ENCODE measurements at regions not wholly inside any gene's neighbourhood (a gene's known extent, or its start where the extent isn't known, plus 50 kb on each side); places are given as distances from the start of the nearest gene placed in this dataset.
"Not testable (repeated sequence)": the region's sequence is repeated elsewhere in the genome, so short reads cannot be mapped to it uniquely, and the experiment has no call there.

DNA sequence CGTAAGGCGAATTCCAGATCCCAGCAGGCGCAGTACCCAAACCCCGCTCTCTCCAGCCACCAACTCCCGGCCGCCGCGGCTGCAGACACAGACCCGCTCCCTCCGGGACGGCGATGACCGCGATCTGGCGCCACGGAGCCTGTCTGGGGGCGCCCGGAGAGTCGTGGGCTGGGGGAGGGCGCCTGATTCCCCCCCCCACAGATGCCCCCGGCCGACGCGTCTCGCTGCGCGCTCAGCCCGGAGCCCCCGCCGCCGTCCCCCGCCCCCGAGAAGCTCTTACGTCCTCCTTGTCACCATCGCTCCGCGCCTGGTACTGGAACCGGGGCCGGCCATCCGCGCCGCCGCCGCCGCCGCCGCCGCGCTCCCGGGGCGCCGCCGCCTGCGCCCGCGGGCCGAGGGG, 173.6 kb downstream of the ATP6V0E2 start:
- DNase-seq: not testable (repeated sequence)

DNA sequence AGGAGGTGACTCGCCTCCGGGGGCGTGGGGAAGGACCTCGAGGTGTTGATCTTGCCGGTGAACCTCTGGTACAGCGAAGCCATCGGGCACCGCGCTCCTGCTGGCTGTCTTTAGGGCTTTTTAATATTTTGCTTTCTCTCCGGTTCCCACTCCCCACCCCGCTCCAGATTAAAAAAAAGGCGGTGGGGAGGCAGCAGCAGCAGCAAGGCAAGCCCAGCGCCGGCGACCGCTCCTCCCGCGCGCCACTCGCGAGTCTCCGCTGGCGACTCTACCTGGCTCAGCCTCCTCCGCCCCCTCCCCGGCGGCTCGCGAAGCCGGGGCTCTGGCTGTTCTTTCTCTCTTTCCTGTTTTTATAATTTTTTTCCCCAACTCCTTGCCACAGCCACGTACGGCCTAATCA, 174.0 kb downstream of the ATP6V0E2 start:
- not testable (repeated sequence) for DNase-seq

DNA sequence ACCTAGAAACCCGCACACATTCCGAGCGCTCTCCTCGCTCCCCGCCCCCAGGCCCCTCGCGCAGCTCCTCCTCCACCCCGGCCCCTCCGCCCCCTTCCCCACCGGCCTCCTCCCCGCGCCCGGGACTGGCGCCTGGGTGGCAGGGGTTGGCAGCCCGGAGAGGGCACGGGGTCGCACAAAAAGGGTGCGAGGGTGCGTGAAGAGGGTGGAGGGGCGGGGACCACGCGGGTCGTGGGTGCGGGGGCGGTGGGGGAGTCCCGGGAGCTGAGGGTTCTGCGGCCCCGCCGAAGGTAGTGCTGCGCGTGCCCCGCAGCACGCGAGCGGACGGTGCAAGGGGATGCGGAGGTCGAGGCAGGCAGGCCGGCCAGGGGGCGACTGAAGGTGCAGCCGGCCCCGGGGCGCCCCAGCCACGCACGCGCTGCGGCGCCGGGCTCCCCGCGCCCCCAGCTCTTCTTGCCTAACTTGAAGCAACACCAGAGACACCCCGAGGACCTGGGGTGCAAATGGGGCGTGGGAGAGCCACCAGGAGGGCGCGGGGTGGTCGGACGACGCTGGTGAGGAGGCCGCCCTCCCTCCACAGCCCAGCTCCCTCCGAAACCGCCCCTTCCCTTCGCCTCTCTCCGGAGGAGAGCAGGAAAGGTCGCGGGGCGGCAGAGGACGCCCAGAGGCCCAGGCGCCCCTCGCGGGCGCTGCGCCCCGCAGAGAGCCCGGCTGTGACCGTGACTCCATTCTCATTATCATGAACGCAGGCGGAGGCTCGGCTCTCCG, 174.7 kb downstream of the ATP6V0E2 start:
- DNase-seq: not testable (repeated sequence)

DNA sequence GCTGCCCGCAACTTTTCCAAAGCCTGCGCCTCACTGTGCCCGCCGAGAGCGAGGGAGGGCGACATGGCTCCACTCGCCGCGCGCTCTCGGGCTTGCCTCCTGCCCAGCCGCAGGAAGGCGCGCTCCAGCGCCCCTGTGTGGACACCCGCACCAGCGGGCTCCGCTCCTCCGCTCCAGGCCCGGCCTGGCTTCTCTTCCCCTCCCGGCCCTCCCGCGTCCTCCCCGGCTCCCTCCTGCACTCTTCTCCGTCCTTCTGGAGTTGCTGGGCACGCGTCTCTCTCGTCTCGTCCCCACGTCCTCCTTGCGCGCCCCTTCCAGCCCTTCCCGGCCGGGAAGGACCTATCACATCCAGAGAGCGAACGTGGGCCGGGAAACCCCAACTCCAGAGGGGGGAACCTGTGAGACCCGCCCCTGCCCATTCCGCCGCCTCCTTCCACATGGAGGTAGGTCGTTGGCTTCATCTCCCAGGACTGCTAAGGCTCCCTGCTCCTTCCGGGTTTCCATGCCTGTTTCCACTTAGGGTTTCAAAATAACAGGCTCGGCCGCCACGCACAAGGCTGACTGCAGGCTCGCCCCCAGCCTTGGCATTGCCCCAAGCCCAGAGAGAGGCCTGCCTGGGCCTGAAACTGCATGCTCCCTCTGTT, 175.4 kb downstream of the ATP6V0E2 start:
- DNase-seq: peak; percentile 20

DNA sequence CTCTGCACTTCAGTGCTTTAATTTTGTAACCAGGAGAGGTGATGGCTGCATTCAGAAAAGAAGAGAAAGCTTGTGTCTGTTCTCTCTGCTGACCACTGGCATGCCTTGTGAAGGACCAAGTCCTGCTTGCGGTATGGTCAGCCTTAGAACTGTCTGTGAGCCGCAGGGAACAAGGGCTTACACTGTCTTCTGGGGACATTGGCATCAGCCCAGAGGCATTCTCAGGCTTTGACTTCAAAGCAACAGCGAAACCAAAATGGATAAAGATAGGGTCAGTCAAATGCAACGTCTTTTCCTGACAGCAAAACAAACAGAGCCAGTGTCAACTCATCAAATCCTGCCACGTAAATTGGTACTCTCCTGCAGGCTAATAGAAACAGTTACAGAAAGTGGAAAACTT, 179.6 kb downstream of the ATP6V0E2 start:
- DNase-seq: not testable (repeated sequence)

DNA sequence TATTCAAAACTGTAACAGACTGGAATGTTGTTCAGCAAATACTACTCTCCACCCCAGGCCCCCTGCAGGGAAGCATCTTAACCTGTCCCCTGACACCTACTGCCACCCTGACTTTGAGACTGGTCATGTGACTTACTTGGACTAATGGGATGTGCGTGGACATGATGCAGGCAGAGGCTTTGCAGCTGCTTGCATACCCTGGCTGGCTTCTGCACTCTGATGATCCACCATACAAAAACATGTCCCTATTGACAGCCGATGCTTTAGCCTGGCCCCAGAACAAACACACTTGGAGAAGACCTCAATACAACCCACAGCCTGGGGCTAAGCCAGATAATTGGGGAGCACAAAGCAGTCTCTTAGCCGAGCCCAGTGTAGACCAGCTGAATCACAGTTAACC, 180.5 kb downstream of the ATP6V0E2 start:
- DNase-seq: not testable (repeated sequence)

GRCh38 chr7:150060259-150061221, 186.8 kb downstream of the ATP6V0E2 start:
- DNase-seq: not testable (repeated sequence)

DNA sequence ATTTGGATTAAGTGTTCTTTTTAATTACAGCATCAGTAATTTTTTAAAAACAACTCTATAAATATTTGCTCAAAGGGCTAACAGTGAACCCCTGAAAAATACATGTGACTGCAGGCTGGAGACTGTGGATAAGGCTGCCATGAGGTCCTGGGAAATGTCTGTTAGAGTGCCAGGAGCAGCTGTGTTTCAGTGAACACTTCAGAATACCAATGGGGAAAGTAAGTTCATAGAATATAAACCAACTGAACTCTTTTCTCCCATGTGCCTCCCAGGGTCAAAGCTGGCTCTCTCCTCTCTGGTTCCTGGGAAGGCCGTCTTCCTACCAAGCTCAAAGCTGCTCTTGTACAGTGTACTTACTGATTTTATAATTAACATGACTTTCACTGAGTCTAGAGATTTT, 189.4 kb downstream of the ATP6V0E2 start:
- not testable (repeated sequence) for DNase-seq

DNA sequence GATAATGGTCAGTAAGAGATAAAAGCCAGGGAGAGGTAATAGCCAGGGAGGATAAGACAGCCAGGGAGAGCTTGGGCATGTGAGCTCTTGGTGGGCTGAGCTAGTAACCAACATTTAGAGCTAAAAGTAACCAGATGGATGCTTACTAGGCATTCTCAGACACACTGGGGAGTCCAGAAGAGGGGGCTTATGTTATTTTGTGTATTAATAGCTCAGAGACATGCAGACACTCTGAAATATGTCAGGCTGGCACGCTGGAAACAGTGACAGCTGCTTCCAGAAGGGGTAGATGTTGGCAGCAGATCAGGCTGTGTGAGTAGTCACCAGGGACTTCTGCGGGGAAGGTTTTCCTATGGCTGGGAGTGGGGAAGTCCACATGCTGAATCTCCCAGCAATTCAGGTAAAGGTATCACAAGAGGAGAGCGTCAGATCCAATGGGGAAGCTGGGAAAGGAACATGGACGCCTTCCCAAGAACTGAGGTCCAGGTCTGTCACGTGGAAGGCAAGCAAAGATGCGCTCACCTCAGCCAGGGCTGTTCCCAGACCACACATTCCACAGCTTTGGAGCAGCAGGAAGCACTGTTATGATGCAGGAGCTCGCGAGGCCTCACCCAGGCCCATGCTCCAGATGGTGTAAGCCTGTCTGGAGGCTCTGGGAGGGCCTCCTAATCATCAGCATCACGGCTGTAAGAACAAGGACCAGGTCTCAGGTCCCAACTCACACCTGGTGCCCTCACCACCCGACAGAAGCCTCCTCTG, 196.0 kb downstream of the ATP6V0E2 start:
- DNase-seq: not testable (repeated sequence)

GRCh38 chr7:150077543-150077942, 203.8 kb downstream of the ATP6V0E2 start:
- DNase-seq: not testable (repeated sequence)

GRCh38 chr7:150081865-150082264, 208.1 kb downstream of the ATP6V0E2 start:
- DNase-seq: not testable (repeated sequence)

DNA sequence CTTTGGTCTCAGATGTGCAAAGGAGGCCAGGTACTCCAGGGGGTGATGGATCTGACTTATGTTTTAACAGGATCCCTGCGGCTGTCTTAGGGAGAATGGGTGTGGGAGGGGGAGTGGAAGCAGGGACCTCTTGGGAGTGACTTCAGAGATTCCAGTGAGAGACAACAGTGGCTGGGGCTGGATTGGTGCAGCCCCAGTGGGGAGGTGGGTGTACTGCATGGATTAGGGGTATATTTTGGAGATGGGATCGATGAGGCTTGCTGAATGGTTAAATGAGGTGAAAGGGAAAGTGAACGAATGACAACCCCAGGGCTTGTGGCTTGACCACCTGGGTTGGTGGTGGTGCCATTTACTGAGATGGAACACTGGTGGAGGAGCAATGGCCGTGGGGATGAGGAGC, 211.0 kb downstream of the ATP6V0E2 start:
- not testable (repeated sequence) for DNase-seq

DNA sequence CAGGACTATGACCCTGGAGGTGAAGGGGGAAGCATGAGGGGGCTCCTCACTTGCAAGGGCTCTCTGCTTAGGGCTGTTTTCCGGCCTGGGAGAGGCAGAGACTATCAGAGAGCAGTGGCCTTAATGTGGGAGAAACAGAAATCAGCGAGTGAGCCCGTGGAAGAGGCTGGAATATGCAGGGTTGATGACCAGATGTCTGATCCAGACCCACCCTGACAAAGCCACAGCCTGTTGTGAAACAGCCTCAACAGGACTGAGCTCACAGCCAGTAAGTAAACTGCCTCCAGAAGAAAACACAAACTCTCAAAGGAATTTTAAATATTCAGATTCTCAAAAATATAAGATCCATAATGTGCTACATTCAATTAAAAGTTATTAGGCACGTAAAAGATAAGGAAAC, 213.7 kb downstream of the ATP6V0E2 start:
- DNase-seq: not testable (repeated sequence)

GRCh38 chr7:150089139-150089538, 215.4 kb downstream of the ATP6V0E2 start:
- DNase-seq: not testable (repeated sequence)

GRCh38 chr7:150090776-150091175, 217.0 kb downstream of the ATP6V0E2 start:
- not testable (repeated sequence) for DNase-seq

GRCh38 chr7:150093897-150094296, 220.1 kb downstream of the ATP6V0E2 start:
- not testable (repeated sequence) for DNase-seq

GRCh38 chr7:150096213-150096994, 222.6 kb downstream of the ATP6V0E2 start:
- not testable (repeated sequence) for DNase-seq

- not testable (repeated sequence) for DNase-seq
Observed at GRCh38 chr7:150098592-150098991, 224.6 kb upstream of the LRRC61 start.

GRCh38 chr7:150101282-150101681, 221.9 kb upstream of the LRRC61 start:
- DNase-seq: not testable (repeated sequence)

- not testable (repeated sequence) for DNase-seq
Observed at GRCh38 chr7:150107283-150107682, 215.9 kb upstream of the LRRC61 start.

DNA sequence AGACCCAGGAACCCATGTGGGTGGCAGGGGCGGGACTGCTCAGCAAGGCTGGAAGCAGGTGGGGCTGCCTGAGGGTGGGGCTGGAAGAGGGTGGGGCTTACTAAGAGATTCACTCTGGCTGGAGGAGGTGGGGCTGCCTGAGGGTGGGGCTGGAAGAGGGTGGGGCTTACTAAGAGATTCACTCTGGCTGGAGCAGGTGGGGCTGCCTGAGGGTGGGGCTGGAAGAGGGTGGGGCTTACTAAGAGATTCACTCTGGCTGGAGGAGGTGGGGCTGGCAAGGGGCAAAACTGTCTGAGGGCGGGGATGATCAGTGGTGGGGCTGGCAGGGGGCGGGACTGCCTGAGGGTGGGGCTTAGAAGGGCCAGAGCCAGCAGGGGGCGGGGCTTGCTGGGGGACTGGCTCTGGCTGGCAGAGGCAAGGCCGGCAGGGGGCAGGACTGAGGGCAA, 212.8 kb upstream of the LRRC61 start:
- DNase-seq: not testable (repeated sequence)
